IMR-90 (cell line): ENCODE measurements at regions not wholly inside any gene's neighbourhood (a gene's known extent, or its start where the extent isn't known, plus 50 kb on each side); places are given as distances from the start of the nearest gene placed in this dataset.

Experiments
- BHLHE40 ChIP-seq: fragments of 150-350 bp; IDR thresholded peaks from 2 replicates; pipeline ENCODE4 v1.6.1; 2016; ENCODE audit warnings: mild to moderate bottlenecking, low read depth, low read length
- CEBPB ChIP-seq: IDR thresholded peaks from 2 replicates; pipeline ENCODE4 v1.6.1; 2012; ENCODE audit warnings: low read depth, low read length, improper control_type of control experiment
- CHD1 ChIP-seq: IDR thresholded peaks from 2 replicates; pipeline ENCODE4 v1.6.1; 2012; ENCODE audit warnings: low read depth, low read length, improper control_type of control experiment
- ELK1 ChIP-seq: fragments of 150-350 bp; IDR thresholded peaks from 2 replicates; pipeline ENCODE4 v1.6.1; 2016; ENCODE audit warnings: low read depth, mild to moderate bottlenecking, low read length, moderate library complexity, borderline replicate concordance
- FOS ChIP-seq: fragments of 150-350 bp; IDR thresholded peaks from 2 replicates; pipeline ENCODE4 v1.6.1; 2016; ENCODE audit warnings: low read depth, low read length
- MAZ ChIP-seq: IDR thresholded peaks from 2 replicates; pipeline ENCODE4 v1.6.1; 2012; ENCODE audit warnings: low read depth, mild to moderate bottlenecking, low read length, improper control_type of control experiment, moderate library complexity, borderline replicate concordance
- MXI1 ChIP-seq: IDR thresholded peaks from 2 replicates; pipeline ENCODE4 v1.6.1; 2012; ENCODE audit warnings: low read depth, mild to moderate bottlenecking, low read length, moderate library complexity, borderline replicate concordance
- NFE2L2 ChIP-seq: fragments of 150-350 bp; IDR thresholded peaks from 2 replicates; pipeline ENCODE4 v1.6.1; 2016; ENCODE audit warnings: low read depth, mild to moderate bottlenecking, low read length
- POLR2A ChIP-seq: IDR thresholded peaks from 2 replicates; pipeline ENCODE4 v1.6.1; 2012; ENCODE audit warnings: mild to moderate bottlenecking, low read depth, low read length
- RAD21 ChIP-seq: IDR thresholded peaks from 2 replicates; pipeline ENCODE4 v1.6.1; 2012; ENCODE audit warnings: low read length, improper control_type of control experiment
- RCOR1 ChIP-seq: IDR thresholded peaks from 2 replicates; pipeline ENCODE4 v1.6.1; 2012; ENCODE audit warnings: mild to moderate bottlenecking, low read length, improper control_type of control experiment; ENCODE audit not compliant: insufficient replicate concordance
- SMC3 ChIP-seq: fragments of 150-350 bp; IDR thresholded peaks from 2 replicates; pipeline ENCODE4 v1.6.1; 2016; ENCODE audit warnings: low read depth, mild to moderate bottlenecking, antibody characterized with exemption, low read length, moderate library complexity
- TF ChIP-seq, protein P1 (sequence below): conservative IDR thresholded peaks from 2 replicates; pipeline ENCODE4 v1.5.1; 2012; ENCODE audit warnings: mild to moderate bottlenecking, low read depth, low read length, improper control_type of control experiment
- TF ChIP-seq, protein P2 (sequence below): fragments of 150-350 bp; IDR thresholded peaks from 2 replicates; pipeline ENCODE4 v1.6.1; 2017; ENCODE audit warnings: mild to moderate bottlenecking, antibody characterized with exemption, low read length, low read depth

GRCh38 chr6:145313041-145313855 lies 422.1 kb downstream of the EPM2A start:
- TF ChIP-seq, protein P1, sequence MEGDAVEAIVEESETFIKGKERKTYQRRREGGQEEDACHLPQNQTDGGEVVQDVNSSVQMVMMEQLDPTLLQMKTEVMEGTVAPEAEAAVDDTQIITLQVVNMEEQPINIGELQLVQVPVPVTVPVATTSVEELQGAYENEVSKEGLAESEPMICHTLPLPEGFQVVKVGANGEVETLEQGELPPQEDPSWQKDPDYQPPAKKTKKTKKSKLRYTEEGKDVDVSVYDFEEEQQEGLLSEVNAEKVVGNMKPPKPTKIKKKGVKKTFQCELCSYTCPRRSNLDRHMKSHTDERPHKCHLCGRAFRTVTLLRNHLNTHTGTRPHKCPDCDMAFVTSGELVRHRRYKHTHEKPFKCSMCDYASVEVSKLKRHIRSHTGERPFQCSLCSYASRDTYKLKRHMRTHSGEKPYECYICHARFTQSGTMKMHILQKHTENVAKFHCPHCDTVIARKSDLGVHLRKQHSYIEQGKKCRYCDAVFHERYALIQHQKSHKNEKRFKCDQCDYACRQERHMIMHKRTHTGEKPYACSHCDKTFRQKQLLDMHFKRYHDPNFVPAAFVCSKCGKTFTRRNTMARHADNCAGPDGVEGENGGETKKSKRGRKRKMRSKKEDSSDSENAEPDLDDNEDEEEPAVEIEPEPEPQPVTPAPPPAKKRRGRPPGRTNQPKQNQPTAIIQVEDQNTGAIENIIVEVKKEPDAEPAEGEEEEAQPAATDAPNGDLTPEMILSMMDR, result no peak
- TF ChIP-seq POLR2A (no peak), RCOR1 (no peak), CHD1 (no peak), CEBPB (no peak), MXI1 (no peak), BHLHE40 (no peak), RAD21 (no peak), SMC3 (no peak), NFE2L2 (no peak), ELK1 (no peak), MAZ (no peak), FOS (no peak)
- TF ChIP-seq, protein P2, sequence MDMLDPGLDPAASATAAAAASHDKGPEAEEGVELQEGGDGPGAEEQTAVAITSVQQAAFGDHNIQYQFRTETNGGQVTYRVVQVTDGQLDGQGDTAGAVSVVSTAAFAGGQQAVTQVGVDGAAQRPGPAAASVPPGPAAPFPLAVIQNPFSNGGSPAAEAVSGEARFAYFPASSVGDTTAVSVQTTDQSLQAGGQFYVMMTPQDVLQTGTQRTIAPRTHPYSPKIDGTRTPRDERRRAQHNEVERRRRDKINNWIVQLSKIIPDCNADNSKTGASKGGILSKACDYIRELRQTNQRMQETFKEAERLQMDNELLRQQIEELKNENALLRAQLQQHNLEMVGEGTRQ, result no peak
